NT2/D1 (cell line): ENCODE measurements at regions not wholly inside any gene's neighbourhood (a gene's known extent, or its start where the extent isn't known, plus 50 kb on each side); places are given as distances from the start of the nearest gene placed in this dataset.

Experiments
- SUZ12 ChIP-seq: IDR thresholded peaks from 2 replicates; pipeline ENCODE4 v1.6.1; 2011; ENCODE audit not compliant: insufficient read length, insufficient read depth; ENCODE audit errors: extremely low read depth
- YY1 ChIP-seq: IDR thresholded peaks from 2 replicates; pipeline ENCODE4 v1.6.1; 2011; ENCODE audit not compliant: insufficient read length, insufficient read depth
- ZNF274 ChIP-seq: IDR thresholded peaks from 2 replicates; pipeline ENCODE4 v1.6.1; 2011; ENCODE audit warnings: mild to moderate bottlenecking, low read depth, low read length

DNA sequence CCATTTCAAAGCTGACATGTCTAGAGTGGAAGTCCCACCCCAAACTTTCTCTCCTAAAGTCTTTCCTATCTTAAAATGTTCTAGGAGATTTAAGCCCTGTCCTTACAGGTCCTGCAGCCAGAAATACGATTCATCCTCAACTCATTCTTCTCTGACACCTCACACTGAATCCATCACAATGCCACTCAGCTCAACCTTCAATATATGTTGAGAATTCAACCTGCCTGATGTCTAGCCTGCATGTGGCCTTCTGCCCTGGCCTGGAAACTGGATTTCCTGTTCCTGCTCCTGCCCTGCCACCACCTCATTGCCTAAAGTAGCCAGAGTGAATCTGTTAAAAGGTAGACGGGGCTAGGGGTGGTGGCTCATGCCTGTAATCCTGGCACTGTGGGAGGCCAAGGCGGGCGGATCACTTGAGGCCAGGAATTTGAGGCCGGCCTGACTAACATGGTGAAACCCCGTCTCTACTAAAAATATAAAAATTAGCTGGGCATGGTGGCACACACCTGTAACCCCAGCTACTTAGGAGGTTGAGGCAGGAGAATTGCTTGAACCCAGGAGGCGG lies 345.9 kb downstream of the CDH26 start:
- TF ChIP-seq ZNF274, result no peak
- no peak for TF ChIP-seq SUZ12
- TF ChIP-seq YY1, result no peak
